CD8-positive, alpha-beta memory T cell (primary cell): ENCODE measurements at regions not wholly inside any gene's neighbourhood (a gene's known extent, or its start where the extent isn't known, plus 50 kb on each side); places are given as distances from the start of the nearest gene placed in this dataset.

ENCODE experiments used
- CTCF ChIA-PET: fragments of 350-600 bp; sonication (Branson Sonifier 250); formaldehyde crosslinking; loops from one replicate; lab custom pipeline; 2021; ENCODE audit warnings: antibody characterized with exemption; lab: Charles Lee
- POLR2A ChIA-PET: fragments of 350-600 bp; sonication (Branson Sonifier 250); formaldehyde crosslinking; loops from one replicate; lab custom pipeline; 2021; ENCODE audit warnings: antibody characterized with exemption; lab: Charles Lee
- DNase-seq, 5 donors: peaks; one replicate each; pipeline versions ENCODE4 v3.0.0 to v3.0.0-alpha.2; 2020 to 2022; ENCODE audit warnings: mixed read lengths in 1 of 5
- H3K27ac ChIP-seq: one replicate; pipeline ENCODE4 v1.7.0; 2013; ENCODE audit warnings: low read depth, mild to moderate bottlenecking, low read length, moderate library complexity
- H3K27me3 ChIP-seq: 2 replicates; pipeline ENCODE4 v1.7.0; 2013; ENCODE audit warnings: low read length, mild to moderate bottlenecking; ENCODE audit not compliant: insufficient read depth, poor library complexity, severe bottlenecking
- H3K36me3 ChIP-seq: 2 replicates; pipeline ENCODE4 v1.7.0; 2013; ENCODE audit warnings: mild to moderate bottlenecking, low read length, moderate library complexity; ENCODE audit not compliant: insufficient read depth
- H3K4me1 ChIP-seq: 2 replicates; pipeline ENCODE4 v1.7.0; 2013; ENCODE audit warnings: mild to moderate bottlenecking, low read length, moderate library complexity; ENCODE audit not compliant: insufficient read depth
- H3K4me3 ChIP-seq: 2 replicates; pipeline ENCODE4 v1.7.0; 2013; ENCODE audit warnings: mild to moderate bottlenecking, low read length
- H3K9me3 ChIP-seq: 2 replicates; pipeline ENCODE4 v1.7.0; 2013; ENCODE audit warnings: mild to moderate bottlenecking, low read length
- H3K27ac Mint-ChIP-seq, 8 donors: one replicate each; pipeline ENCODE4 v1.8.0; 2020 to 2021; ENCODE audit warnings: mixed read lengths in 8 of 8, mild to moderate bottlenecking in 6 of 8, inconsistent platforms in 3 of 8, moderate library complexity in 3 of 8
- H3K27me3 Mint-ChIP-seq, 2 donors: one replicate each; pipeline ENCODE4 v1.8.0; 2020 to 2021; ENCODE audit warnings: mixed read lengths in 2 of 2, mild to moderate bottlenecking in 1 of 2, moderate library complexity in 1 of 2
- H3K36me3 Mint-ChIP-seq, 3 donors: one replicate each; pipeline ENCODE4 v1.8.0; 2020 to 2021; ENCODE audit warnings: mixed read lengths in 3 of 3, inconsistent platforms in 1 of 3, mild to moderate bottlenecking in 1 of 3
- H3K4me1 Mint-ChIP-seq, 3 donors: one replicate each; pipeline ENCODE4 v1.8.0; 2020 to 2021; ENCODE audit warnings: mixed read lengths in 3 of 3, inconsistent platforms in 1 of 3, mild to moderate bottlenecking in 1 of 3
- H3K4me3 Mint-ChIP-seq, 7 donors: one replicate each; pipeline ENCODE4 v1.8.0; 2020 to 2021; ENCODE audit warnings: mixed read lengths in 7 of 7, mild to moderate bottlenecking in 6 of 7, moderate library complexity in 4 of 7, inconsistent platforms in 2 of 7
- H3K9me3 Mint-ChIP-seq, 5 donors: one replicate each; pipeline ENCODE4 v1.8.0; 2020 to 2022; ENCODE audit warnings: mixed read lengths in 5 of 5, mild to moderate bottlenecking in 3 of 5, moderate library complexity in 2 of 5, inconsistent platforms in 1 of 5

DNA sequence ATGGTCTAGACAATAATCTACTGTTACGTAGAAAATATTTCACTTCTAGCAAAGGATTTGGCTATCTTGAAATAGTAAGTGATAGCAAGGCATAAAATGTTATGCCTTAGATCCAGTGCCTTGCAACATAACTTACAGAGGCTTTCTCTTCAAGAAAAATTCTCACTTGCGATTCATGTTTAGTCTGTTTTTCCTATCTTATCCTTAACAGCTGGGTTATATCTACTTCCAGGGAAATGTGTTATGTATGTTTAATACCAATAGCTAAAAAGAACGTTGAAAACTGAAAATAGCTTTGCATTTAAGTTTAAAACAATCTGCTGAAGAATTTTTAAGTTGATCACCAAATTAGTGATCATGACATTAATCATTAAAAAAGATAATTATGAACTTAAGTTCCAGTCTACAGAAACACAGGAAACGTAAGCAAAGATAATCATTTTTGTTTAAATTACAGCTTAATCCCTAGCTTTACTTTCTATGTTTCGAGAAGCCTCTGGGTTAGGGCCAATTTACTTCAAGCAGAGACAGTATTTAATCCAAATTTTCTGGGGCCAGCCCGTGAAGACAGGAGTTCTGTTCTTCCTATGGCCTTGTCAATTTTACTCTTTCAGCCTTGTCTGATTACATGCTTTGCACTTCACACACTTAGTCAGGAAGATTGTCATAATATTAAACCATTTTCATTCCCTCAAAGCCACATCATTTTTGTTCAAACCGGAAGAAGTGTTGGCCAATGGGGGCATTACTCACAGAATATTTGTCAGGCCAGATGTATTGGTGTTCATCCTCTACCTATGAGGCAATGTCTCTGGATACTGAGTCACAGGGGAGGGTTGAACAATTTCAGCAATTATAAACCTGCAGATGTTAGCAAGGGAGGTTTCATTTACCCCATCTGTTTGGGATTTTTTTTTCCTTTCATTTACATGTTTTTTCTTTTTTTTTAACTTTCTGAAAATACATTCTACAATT lies 1132.9 kb upstream of the ZEB2 start:
- no peaks in the 10 kb centered on the region for H3K27me3 ChIP-seq
- H3K27ac ChIP-seq, result no peak overlapping the region
- Mint-ChIP-seq H3K9me3 (peaks cover 0 to 3% (median 0%) of the 10 kb centered on the region in 5 donors), H3K36me3 (no peaks in the 10 kb centered on the region), H3K27me3 (no peaks in the 10 kb centered on the region), H3K4me1 (no peaks in the 10 kb centered on the region), H3K4me3 (no peak overlapping the region), H3K27ac (no peak overlapping the region)
- no peaks in the 10 kb centered on the region for H3K36me3 ChIP-seq
- no peaks in the 10 kb centered on the region for H3K9me3 ChIP-seq
- CTCF ChIA-PET, result no interaction called here
- H3K4me3 ChIP-seq, result no peak overlapping the region
- H3K4me1 ChIP-seq, result no peaks in the 10 kb centered on the region
- POLR2A ChIA-PET, result no interaction called here
- DNase-seq, result no peak

- no peaks in the 10 kb centered on the region for H3K4me1 Mint-ChIP-seq
- H3K9me3 ChIP-seq, result no peaks in the 10 kb centered on the region
- H3K27ac ChIP-seq, result no peak overlapping the region
- H3K27ac Mint-ChIP-seq, result no peak overlapping the region
- CTCF ChIA-PET, result no interaction called here
- no peaks in the 10 kb centered on the region for H3K36me3 ChIP-seq
- H3K27me3 Mint-ChIP-seq, result no peaks in the 10 kb centered on the region
- H3K4me3 ChIP-seq, result no peak overlapping the region
- no peaks in the 10 kb centered on the region for H3K27me3 ChIP-seq
- POLR2A ChIA-PET, result no interaction called here
- H3K4me3 Mint-ChIP-seq, result no peak overlapping the region
- H3K4me1 ChIP-seq, result no peaks in the 10 kb centered on the region
- DNase-seq, result no peak
- H3K36me3 Mint-ChIP-seq, result no peaks in the 10 kb centered on the region
- H3K9me3 Mint-ChIP-seq, result no peaks in the 10 kb centered on the region
These were observed 1132.1 kb upstream of the ZEB2 start for GRCh38 chr2:145652036-145652435.

DNA sequence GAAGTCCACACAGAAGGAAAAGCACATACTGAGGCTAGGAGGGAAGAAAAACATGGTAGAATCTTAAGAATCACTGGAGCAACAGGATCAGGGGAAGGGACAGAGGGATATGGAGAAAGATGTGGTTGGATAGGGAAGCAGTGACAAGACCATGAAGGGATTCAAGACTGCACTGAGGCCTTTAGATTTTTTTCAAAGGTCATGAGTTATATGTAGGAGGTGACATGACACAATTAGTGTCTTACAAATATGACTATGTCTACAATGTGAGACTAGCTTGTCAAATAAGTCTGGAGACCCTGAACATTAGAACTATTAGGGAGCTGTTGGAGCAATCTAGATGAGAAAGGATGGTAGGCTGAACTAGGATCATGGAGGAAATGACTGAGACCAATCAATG lies 1130.3 kb upstream of the ZEB2 start:
- Histone ChIP-seq H3K36me3 (no peaks in the 10 kb centered on the region), H3K9me3 (no peaks in the 10 kb centered on the region), H3K4me1 (no peaks in the 10 kb centered on the region), H3K4me3 (no peak overlapping the region), H3K27ac (no peak overlapping the region), H3K27me3 (no peaks in the 10 kb centered on the region)
- no peaks in the 10 kb centered on the region for H3K27me3 Mint-ChIP-seq
- no peak overlapping the region for H3K4me3 Mint-ChIP-seq
- H3K27ac Mint-ChIP-seq, result no peak overlapping the region
- peaks cover 0 to 2% (median 0%) of the 10 kb centered on the region in 5 donors for H3K9me3 Mint-ChIP-seq
- ChIA-PET CTCF (no interaction called here), POLR2A (no interaction called here)
- DNase-seq, result no peak
- no peaks in the 10 kb centered on the region for H3K36me3 Mint-ChIP-seq
- no peaks in the 10 kb centered on the region for H3K4me1 Mint-ChIP-seq

- no peak overlapping the region for H3K27ac ChIP-seq
- Mint-ChIP-seq H3K9me3 (peaks cover 0 to 3% (median 0%) of the 10 kb centered on the region in 5 donors), H3K4me3 (no peak overlapping the region), H3K27ac (no peak overlapping the region), H3K36me3 (no peaks in the 10 kb centered on the region), H3K4me1 (no peaks in the 10 kb centered on the region), H3K27me3 (no peaks in the 10 kb centered on the region)
- H3K27me3 ChIP-seq, result no peaks in the 10 kb centered on the region
- ChIA-PET CTCF (no interaction called here), POLR2A (no interaction called here)
- H3K36me3 ChIP-seq, result no peaks in the 10 kb centered on the region
- no peaks in the 10 kb centered on the region for H3K9me3 ChIP-seq
- no peak overlapping the region for H3K4me3 ChIP-seq
- DNase-seq, result no peak
- H3K4me1 ChIP-seq, result no peaks in the 10 kb centered on the region
These were observed 1129.1 kb upstream of the ZEB2 start for GRCh38 chr2:145649061-145649460.

- POLR2A ChIA-PET, result no interaction called here
- Mint-ChIP-seq H3K4me3 (no peak overlapping the region), H3K27ac (no peak overlapping the region), H3K27me3 (no peaks in the 10 kb centered on the region), H3K36me3 (no peaks in the 10 kb centered on the region), H3K4me1 (no peaks in the 10 kb centered on the region), H3K9me3 (peaks cover 0 to 3% (median 2%) of the 10 kb centered on the region in 5 donors)
- Histone ChIP-seq H3K9me3 (no peaks in the 10 kb centered on the region), H3K4me3 (no peak overlapping the region), H3K27ac (no peak overlapping the region), H3K36me3 (no peaks in the 10 kb centered on the region), H3K4me1 (no peaks in the 10 kb centered on the region), H3K27me3 (no peaks in the 10 kb centered on the region)
- CTCF ChIA-PET, result no interaction called here
- no peak for DNase-seq
These were observed 1124.9 kb upstream of the ZEB2 start for GRCh38 chr2:145644820-145645302.

DNA sequence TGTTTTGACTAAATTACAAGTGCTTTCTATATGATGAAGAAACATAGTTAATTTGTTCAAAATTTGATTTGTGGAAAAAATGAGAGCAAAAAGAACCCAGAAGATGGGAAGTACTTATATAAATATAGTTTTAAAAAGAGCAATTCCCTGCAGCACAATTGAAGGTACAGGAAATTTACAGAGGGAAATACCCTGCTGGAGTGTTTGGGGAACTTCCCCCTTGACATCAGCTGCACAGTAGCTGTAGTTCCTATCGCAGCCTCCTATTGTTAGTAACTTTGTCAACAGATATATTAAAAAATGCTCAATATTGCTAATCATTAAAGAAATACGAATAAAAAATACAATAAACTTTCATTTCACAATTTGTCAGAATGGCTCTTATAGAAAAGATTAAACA lies 1118.8 kb upstream of the ZEB2 start:
- H3K36me3 ChIP-seq, result no peaks in the 10 kb centered on the region
- ChIA-PET POLR2A (no interaction called here), CTCF (no interaction called here)
- Mint-ChIP-seq H3K36me3 (no peaks in the 10 kb centered on the region), H3K9me3 (peaks cover 0 to 2% (median 0%) of the 10 kb centered on the region in 5 donors), H3K27ac (no peak overlapping the region), H3K27me3 (peaks cover 0 to 2% of the 10 kb centered on the region in 2 donors), H3K4me3 (no peak overlapping the region), H3K4me1 (no peaks in the 10 kb centered on the region)
- H3K9me3 ChIP-seq, result no peaks in the 10 kb centered on the region
- no peaks in the 10 kb centered on the region for H3K27me3 ChIP-seq
- no peak overlapping the region for H3K27ac ChIP-seq
- H3K4me1 ChIP-seq, result no peaks in the 10 kb centered on the region
- H3K4me3 ChIP-seq, result no peak overlapping the region
- DNase-seq, result no peak

DNA sequence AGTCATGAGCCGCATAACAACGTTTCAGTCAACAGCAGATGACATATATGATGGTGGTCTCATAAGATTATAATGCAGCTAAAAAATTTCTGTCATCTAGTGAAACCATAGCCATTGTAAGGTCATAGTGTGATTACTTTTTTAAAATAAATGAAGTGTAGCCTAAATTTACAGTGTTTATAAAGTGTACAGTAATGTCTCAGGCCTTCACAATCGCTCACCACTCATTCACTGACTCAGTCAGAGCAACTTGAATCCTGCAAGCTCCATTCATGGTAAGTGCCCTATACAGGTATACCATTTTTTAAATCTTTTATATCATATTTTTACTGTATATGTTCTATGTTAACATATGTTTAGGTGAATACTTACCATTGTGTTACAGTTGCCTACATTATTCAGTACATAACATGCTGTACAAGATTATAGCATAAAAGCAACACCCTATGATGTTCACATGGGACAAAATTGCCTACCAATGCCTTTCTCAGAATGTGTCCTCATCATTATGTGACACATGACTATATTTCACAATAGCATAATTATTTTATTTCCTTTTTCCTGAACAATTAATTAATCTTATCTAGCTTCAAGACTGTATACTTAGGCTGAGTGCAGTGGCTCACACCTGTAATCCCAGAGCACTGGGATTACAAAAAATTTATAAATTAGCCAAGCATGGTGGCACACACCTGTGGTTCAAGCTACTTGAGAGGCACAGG lies 1115.9 kb upstream of the ZEB2 start:
- Mint-ChIP-seq H3K9me3 (peaks cover 0 to 2% (median 0%) of the 10 kb centered on the region in 5 donors), H3K36me3 (no peaks in the 10 kb centered on the region), H3K27ac (no peak overlapping the region), H3K4me3 (no peak overlapping the region), H3K27me3 (peaks cover 0 to 2% of the 10 kb centered on the region in 2 donors), H3K4me1 (no peaks in the 10 kb centered on the region)
- H3K4me3 ChIP-seq, result no peak overlapping the region
- no peak overlapping the region for H3K27ac ChIP-seq
- no peak for DNase-seq
- ChIA-PET CTCF (no interaction called here), POLR2A (no interaction called here)
- no peaks in the 10 kb centered on the region for H3K4me1 ChIP-seq
- H3K27me3 ChIP-seq, result no peaks in the 10 kb centered on the region
- no peaks in the 10 kb centered on the region for H3K36me3 ChIP-seq
- H3K9me3 ChIP-seq, result no peaks in the 10 kb centered on the region

- CTCF ChIA-PET, result no interaction called here
- no peaks in the 10 kb centered on the region for H3K9me3 ChIP-seq
- Mint-ChIP-seq H3K4me1 (no peaks in the 10 kb centered on the region), H3K9me3 (peaks cover 0 to 2% (median 0%) of the 10 kb centered on the region in 5 donors), H3K4me3 (no peak overlapping the region), H3K27me3 (no peaks in the 10 kb centered on the region), H3K27ac (no peak overlapping the region), H3K36me3 (no peaks in the 10 kb centered on the region)
- H3K4me3 ChIP-seq, result no peak overlapping the region
- POLR2A ChIA-PET, result no interaction called here
- no peaks in the 10 kb centered on the region for H3K4me1 ChIP-seq
- no peaks in the 10 kb centered on the region for H3K27me3 ChIP-seq
- DNase-seq, result no peak
- H3K27ac ChIP-seq, result no peak overlapping the region
- H3K36me3 ChIP-seq, result no peaks in the 10 kb centered on the region
These were observed 1111.6 kb upstream of the ZEB2 start for GRCh38 chr2:145631561-145631960.
